ENCODE measurements at regions not wholly inside any gene's neighbourhood (a gene's known extent, or its start where the extent isn't known, plus 50 kb on each side); places are given as distances from the start of the nearest gene placed in this dataset.

- TF ChIP-seq SMARCC2 (IDR thresholded peaks at IDR 0.05; ENCODE audit: low read depth), result no peak
- no peak for TF ChIP-seq USF2 (CRISPR knock-in tag; IDR thresholded peaks at IDR 0.05)
- no peak for TF ChIP-seq TEAD4 (IDR thresholded peaks at IDR 0.05; ENCODE audit: low read length)
- TF ChIP-seq TEAD4 (CRISPR knock-in tag; IDR thresholded peaks at IDR 0.05; ENCODE audit: borderline replicate concordance), result no peak
- no peak for TF ChIP-seq FOXK2 (conservative IDR thresholded peaks at IDR 0.05 in 1 of 2, IDR thresholded peaks at IDR 0.05 in 1 of 2; ENCODE audit: low read depth in 2 of 2)
- TF ChIP-seq CTCF (IDR thresholded peaks at IDR 0.05 in 2 of 3, conservative IDR thresholded peaks at IDR 0.05 in 1 of 3; ENCODE audit: insufficient read depth in 2 of 3, low read depth in 1 of 3, low read length in 3 of 3), result no peak
Observed at GRCh38 chr10:44566786-44567185, 181.9 kb upstream of the CXCL12 start.

Measured in K562 (cell line).